Heart left ventricle (tissue), 16 donors: ENCODE measurements at regions not wholly inside any gene's neighbourhood (a gene's known extent, or its start where the extent isn't known, plus 50 kb on each side); places are given as distances from the start of the nearest gene placed in this dataset.

ENCODE experiments used
- ATAC-seq, 4 donors: fragments of 200-7000 bp; cut with Tn5 transposase; one replicate each; pipeline ENCODE4 v1.9.1; 2020 to 2022; ENCODE audit warnings: moderate library complexity in 4 of 4, mild to moderate bottlenecking in 3 of 4, moderate number of reproducible peaks in 1 of 4
- DNase-seq, 5 donors: peaks; one replicate each; pipeline ENCODE4 v3.0.0-alpha.2; 2020
- H3K27ac ChIP-seq, 12 donors: fragments of 200-600 bp; sonication (generic) in 4 of 12; one replicate each; pipeline versions ENCODE4 v1.5.0 to v1.8.0; 2016 to 2022; ENCODE audit warnings: mild to moderate bottlenecking in 2 of 12
- H3K27me3 ChIP-seq, 9 donors: fragments of 200-600 bp; sonication (generic) in 2 of 9; one replicate each; pipeline versions ENCODE4 v1.5.1 to v1.8.0; 2016 to 2022; ENCODE audit warnings: mild to moderate bottlenecking in 3 of 9
- H3K36me3 ChIP-seq, 9 donors: fragments of 200-600 bp; sonication (generic) in 2 of 9; one replicate each; pipeline versions ENCODE4 v1.5.0 to v1.8.0; 2018 to 2022; ENCODE audit warnings: mild to moderate bottlenecking in 2 of 9
- H3K4me1 ChIP-seq, 12 donors: fragments of 200-600 bp; sonication (generic) in 4 of 12; one replicate each; pipeline versions ENCODE4 v1.5.0 to v1.8.0; 2016 to 2022; ENCODE audit warnings: mild to moderate bottlenecking in 3 of 12
- H3K4me3 ChIP-seq, 12 donors: fragments of 200-600 bp; sonication (generic) in 4 of 12; one replicate each; pipeline versions ENCODE4 v1.5.0 to v1.8.0; 2017 to 2022; ENCODE audit warnings: mild to moderate bottlenecking in 9 of 12, moderate library complexity in 4 of 12
- H3K9me3 ChIP-seq, 12 donors: fragments of 200-600 bp; sonication (generic) in 4 of 12; one replicate each; pipeline versions ENCODE4 v1.5.0 to v1.8.0; 2016 to 2022; ENCODE audit warnings: mild to moderate bottlenecking in 1 of 12
- POLR2A ChIP-seq, 2 donors: fragments of 450-650 bp; IDR thresholded peaks; one replicate each; pipeline ENCODE4 v1.6.1; 2017; ENCODE audit warnings: antibody characterized with exemption in 2 of 2, mild to moderate bottlenecking in 2 of 2, moderate library complexity in 2 of 2
- WGBS, 4 donors: extraction: QIAGEN DNeasy Blood & Tissue Kit in 2 of 4; methylation state at CpG; one replicate each; pipeline versions ENCODE4 v1.1.5 to v1.1.7; 2013 to 2018; 5-methylcytosine and 5-hydroxymethylcytosine counted together
- intact Hi-C, 10 donors: fragments of 100-400 bp; cut with DNase I; formaldehyde crosslinking; loops; one replicate each; pipeline versions ENCODE4 v1.11.1 to v1.14.2; 2022
- TF ChIP-seq, protein P1 (sequence below), 12 donors: fragments of 200-600 bp; sonication (generic) in 4 of 12; IDR thresholded peaks; one replicate each; pipeline versions ENCODE4 v1.5.0 to v1.8.0; 2018 to 2022; ENCODE audit warnings: antibody characterized with exemption in 12 of 12, mild to moderate bottlenecking in 5 of 12
- donor health status: ischemic (EF 13 %, LVEDD 7.1; RV severe dilation, severe dysfunction).
- donor health status: healthy with polysubstance abuse.
- donor health status: DM: no; HTN: yes; CAD: no.
- donor health status: DM: no; HTN: no; CAD: no.
- donor health status: ischemic (EF 25% LVEDD 6.9; RV normal size, moderate dysfunction).
- donor health status: ischemic (EF 25% LVEDD 5.7; RV mildly dilated, moderate dysfunction).
- donor health status: healthy.
- donor health status: DM: yes; HTN: yes; CAD: no.
- donor health status: ischemic (EF 35%, LVEDD 5.7; RV mildly dilated, moderate dysfunction).
- donor health status: nonischemic (EF 11% LVEDD 7.7; RV severe dilation, severe dysfunction).
- donor health status: DM: yes; HTN: yes; CAD: no.
- donor health status: PGD.
- donor health status: ischemic (EF 29% LVEDD 5.4; RV normal size, mild dysfunction).
- donor health status: nonischemic (EF 23%, LVEDD 6.1; RV moderate dilation, normal function).

DNA sequence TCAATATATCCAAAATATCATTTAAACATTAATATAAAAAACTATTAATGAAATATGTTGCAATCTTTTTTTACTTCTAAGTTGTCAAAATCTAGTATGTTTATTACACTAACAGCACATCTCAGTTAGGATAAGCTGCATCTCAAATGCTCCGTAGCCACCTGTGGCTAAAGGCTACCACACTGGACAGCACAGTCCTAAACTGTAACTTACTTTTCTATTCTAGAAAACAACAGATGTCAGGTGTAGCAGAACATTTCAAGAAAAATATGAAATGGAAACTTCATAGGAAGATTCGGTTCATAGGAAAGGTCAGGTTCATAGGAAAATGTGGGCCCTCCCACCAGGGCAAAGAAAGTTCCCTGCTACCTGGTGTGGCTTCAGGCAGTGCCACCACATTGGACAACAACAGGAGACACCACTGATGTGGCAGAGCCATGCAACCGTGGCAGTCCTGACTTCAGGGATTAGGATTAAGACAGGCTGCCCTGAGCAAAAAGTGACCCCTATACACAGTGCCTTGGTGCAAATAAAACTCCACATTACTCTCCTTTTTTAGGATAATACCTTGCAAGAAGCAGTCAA, 197.8 kb upstream of the NR4A3 start:
- Histone ChIP-seq H3K9me3 (no peaks in the 10 kb centered on the region), H3K36me3 (no peaks in the 10 kb centered on the region), H3K27me3 (no peaks in the 10 kb centered on the region), H3K4me3 (no peak overlapping the region), H3K27ac (no peak overlapping the region), H3K4me1 (peaks cover 0 to 6% (median 0%) of the 10 kb centered on the region in 12 donors)
- 89 to 93% (median 90%) methylated on average over 3 of the region's 3 CpGs for WGBS, 4 donors
- DNase-seq (no peak), ATAC-seq (no peak)
- TF ChIP-seq, protein P1, sequence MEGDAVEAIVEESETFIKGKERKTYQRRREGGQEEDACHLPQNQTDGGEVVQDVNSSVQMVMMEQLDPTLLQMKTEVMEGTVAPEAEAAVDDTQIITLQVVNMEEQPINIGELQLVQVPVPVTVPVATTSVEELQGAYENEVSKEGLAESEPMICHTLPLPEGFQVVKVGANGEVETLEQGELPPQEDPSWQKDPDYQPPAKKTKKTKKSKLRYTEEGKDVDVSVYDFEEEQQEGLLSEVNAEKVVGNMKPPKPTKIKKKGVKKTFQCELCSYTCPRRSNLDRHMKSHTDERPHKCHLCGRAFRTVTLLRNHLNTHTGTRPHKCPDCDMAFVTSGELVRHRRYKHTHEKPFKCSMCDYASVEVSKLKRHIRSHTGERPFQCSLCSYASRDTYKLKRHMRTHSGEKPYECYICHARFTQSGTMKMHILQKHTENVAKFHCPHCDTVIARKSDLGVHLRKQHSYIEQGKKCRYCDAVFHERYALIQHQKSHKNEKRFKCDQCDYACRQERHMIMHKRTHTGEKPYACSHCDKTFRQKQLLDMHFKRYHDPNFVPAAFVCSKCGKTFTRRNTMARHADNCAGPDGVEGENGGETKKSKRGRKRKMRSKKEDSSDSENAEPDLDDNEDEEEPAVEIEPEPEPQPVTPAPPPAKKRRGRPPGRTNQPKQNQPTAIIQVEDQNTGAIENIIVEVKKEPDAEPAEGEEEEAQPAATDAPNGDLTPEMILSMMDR (IDR thresholded peaks at IDR 0.05) = no peak
- TF ChIP-seq POLR2A (IDR thresholded peaks at IDR 0.05) = no peak
- intact Hi-C loops = no loop called here

DNA sequence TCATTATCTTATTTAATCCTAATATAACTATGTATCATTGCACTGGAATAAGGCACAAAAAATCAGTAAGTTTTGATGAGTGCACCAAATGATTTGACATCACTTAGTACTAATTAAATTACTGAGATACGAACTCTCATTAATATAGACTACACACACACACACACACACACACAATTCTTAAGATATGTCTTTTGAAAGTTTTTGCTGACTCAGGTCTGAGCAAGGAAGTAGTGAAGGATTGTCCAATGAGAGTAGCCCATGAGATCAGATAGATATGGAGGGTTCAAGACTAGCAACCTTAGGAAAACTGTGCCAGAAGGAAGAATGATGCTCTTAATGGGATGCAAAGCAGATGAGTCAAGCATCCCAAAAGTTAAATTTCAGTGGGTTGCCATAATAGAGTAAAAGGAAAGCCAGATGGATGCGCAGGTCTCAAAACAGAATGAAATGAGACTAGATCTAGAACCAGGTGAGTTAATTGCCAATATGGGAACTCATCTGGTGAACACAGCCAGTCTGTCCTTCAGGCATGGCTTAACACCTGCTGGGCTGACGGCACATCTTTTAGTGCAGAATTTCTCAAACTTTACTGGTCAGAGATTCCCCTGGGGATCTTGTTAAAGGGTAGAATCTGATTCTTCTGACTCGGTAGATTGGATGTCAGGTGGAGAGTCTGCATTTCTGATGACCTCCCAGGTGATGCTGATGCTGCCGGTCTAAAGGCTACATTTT, 197.0 kb upstream of the NR4A3 start:
- Histone ChIP-seq H3K9me3 (no peaks in the 10 kb centered on the region), H3K4me3 (no peak overlapping the region), H3K4me1 (peaks cover 0 to 6% (median 0%) of the 10 kb centered on the region in 12 donors), H3K27me3 (no peaks in the 10 kb centered on the region), H3K27ac (no peak overlapping the region), H3K36me3 (no peaks in the 10 kb centered on the region)
- TF ChIP-seq, protein P1 (IDR thresholded peaks at IDR 0.05) = no peak
- TF ChIP-seq POLR2A (IDR thresholded peaks at IDR 0.05) = no peak
- intact Hi-C loops = no loop called here
- DNase-seq = no peak
- ATAC-seq = no peak
- 86 to 94% (median 93%) methylated on average over 5 of the region's 5 CpGs for WGBS, 4 donors

DNA sequence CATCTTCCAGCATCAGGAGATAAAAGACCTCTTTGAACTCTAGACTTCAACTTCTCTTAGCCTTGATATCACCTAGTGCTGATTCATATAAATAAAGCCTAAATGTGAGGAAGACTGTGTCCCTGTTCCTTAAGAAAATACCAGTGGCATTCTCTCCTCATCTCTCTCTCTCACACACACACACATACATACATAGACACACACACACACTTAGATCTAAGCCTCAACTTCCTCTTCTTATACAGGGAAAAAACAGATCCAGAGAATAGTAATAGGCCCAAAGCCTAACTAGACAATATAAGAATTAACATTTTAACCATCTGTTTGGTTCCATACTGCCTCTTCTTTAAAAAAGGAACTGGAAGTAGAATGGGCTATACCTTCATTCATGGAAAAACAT, 195.3 kb upstream of the NR4A3 start:
- intact Hi-C loops = no loop called here
- H3K27me3 ChIP-seq = no peaks in the 10 kb centered on the region
- DNase-seq (no peak), ATAC-seq (no peak)
- no peak overlapping the region for H3K27ac ChIP-seq
- no peaks in the 10 kb centered on the region for H3K9me3 ChIP-seq
- peaks cover 0 to 3% (median 0%) of the 10 kb centered on the region in 12 donors for H3K4me1 ChIP-seq
- no peaks in the 10 kb centered on the region for H3K36me3 ChIP-seq
- no peak overlapping the region for H3K4me3 ChIP-seq
- TF ChIP-seq, protein P1 (IDR thresholded peaks at IDR 0.05) = no peak
- TF ChIP-seq POLR2A (IDR thresholded peaks at IDR 0.05) = no peak

DNA sequence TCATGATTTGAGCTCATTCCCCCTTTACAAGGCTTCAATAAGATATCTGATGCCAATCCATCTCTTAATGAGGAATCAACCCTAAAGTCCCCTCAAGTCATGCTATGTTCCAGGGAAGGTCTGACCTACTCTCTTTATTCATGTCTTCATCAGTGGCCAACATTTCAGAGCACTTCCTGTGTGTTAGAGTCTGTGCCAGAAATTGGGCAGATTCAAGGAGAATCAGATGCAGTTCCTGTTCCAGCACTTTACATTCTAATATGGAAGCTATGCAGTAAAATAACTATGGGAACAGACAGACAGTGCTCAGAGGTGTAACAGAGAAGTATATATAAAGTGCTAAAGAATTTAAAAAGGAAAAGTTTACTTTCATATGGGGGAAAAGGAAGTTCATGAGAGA, 193.4 kb upstream of the NR4A3 start:
- H3K27me3 ChIP-seq = no peaks in the 10 kb centered on the region
- TF ChIP-seq POLR2A (IDR thresholded peaks at IDR 0.05) = no peak
- TF ChIP-seq, protein P1 (IDR thresholded peaks at IDR 0.05) = no peak
- no peak overlapping the region for H3K27ac ChIP-seq
- DNase-seq = no peak
- ATAC-seq = no peak
- no peaks in the 10 kb centered on the region for H3K9me3 ChIP-seq
- intact Hi-C loops = no loop called here
- H3K36me3 ChIP-seq = no peaks in the 10 kb centered on the region
- H3K4me3 ChIP-seq = no peak overlapping the region
- H3K4me1 ChIP-seq = no peaks in the 10 kb centered on the region
